HG03060 (cell line): ENCODE measurements at regions not wholly inside any gene's neighbourhood (a gene's known extent, or its start where the extent isn't known, plus 50 kb on each side); places are given as distances from the start of the nearest gene placed in this dataset.
"Not testable (repeated sequence)": the region's sequence is repeated elsewhere in the genome, so short reads cannot be mapped to it uniquely, and the experiment has no call there.

ENCODE experiments used
- ATAC-seq: cut with Tn5 transposase; IDR thresholded peaks from one replicate; pipeline ENCODE4 v1.9.1; 2021; ENCODE audit warnings: low read depth, moderate number of reproducible peaks; ENCODE audit not compliant: unreplicated experiment

DNA sequence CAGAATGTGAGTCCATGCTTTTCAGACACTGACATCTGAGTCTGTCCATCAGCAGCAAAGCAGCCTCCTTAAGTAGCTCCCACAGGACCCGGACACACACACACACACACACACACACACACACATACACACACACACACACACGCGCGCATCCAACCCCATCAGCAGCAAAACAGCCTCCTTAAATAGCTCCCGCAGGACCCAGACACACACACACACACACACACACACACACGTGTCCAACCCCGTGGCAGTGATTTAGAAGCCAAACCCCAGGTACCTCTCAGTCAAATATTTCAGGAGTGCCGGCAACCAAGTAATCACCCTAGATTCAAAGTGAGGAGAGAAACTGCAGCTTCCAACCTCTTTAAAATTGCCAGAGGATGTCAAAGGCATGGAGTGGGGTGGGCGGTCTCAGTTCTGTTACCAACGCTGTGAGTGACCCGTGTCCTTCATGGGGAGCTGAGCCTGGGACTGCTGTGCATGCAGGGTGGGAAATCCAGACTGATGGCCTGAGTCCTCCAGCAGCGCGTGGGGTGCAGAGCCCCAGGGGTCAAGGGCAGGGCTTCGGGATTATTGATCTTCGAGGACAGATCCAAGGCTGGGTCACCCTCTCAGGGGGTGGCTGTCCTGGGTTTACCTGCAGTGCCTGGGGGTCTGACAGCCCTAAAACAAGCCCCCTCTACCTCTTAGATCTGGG lies 293.5 kb downstream of the ADGRD1 start:
- ATAC-seq = not testable (repeated sequence)

DNA sequence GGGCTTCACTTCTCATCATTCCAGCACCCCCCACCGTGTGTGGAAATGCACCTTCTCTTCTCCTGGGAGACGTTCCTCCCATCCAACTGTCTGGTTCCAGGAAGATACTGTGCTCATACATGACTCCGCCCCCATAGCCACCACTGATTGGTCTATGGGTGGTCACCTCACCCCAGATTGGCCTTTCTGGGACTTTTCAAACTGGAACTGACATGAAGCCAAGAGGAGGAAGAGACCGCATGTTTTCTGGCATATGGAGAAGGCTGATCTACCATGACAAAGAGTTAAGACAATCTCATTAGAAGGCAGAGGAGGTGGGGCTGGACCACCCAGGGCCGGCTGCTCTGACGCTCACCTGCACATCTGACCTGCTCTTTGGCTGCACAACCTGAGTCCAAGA lies 294.2 kb downstream of the ADGRD1 start:
- not testable (repeated sequence) for ATAC-seq

DNA sequence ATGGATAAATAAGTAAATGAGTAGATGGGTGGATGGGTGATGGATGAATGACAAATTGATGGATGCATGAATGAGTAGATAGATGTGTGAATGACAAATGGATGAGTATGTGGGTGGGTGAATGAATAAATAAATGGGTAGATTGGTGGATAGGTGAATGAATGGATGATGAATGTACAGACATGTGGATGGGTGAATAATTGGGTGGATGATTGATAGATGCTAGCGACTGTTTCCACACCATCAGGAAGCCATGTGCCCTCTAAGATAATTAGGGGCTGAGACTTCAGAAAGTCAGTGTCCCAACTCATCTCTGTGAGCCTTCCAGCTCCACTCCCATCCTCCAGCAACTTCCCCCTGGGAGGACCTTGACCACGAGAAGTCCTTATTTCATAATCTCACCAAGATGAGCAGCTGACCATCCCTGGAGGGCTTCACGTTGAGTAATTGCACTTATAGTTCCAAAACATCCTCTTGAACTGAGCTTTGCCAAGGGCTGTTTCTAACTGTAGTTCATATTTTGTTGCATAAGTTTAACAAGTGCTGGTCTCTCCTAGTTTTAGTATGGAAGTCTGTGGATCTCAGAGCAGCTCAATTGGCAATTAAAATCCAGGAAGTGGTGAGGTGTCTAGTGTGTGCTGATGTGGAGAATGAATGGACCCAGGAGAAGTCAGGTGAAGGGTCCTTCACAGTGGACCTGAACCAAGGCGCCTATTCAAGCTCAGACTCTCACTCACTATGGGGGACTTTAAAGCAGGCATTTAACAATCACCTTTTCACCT lies 295.7 kb downstream of the ADGRD1 start:
- no peak for ATAC-seq

DNA sequence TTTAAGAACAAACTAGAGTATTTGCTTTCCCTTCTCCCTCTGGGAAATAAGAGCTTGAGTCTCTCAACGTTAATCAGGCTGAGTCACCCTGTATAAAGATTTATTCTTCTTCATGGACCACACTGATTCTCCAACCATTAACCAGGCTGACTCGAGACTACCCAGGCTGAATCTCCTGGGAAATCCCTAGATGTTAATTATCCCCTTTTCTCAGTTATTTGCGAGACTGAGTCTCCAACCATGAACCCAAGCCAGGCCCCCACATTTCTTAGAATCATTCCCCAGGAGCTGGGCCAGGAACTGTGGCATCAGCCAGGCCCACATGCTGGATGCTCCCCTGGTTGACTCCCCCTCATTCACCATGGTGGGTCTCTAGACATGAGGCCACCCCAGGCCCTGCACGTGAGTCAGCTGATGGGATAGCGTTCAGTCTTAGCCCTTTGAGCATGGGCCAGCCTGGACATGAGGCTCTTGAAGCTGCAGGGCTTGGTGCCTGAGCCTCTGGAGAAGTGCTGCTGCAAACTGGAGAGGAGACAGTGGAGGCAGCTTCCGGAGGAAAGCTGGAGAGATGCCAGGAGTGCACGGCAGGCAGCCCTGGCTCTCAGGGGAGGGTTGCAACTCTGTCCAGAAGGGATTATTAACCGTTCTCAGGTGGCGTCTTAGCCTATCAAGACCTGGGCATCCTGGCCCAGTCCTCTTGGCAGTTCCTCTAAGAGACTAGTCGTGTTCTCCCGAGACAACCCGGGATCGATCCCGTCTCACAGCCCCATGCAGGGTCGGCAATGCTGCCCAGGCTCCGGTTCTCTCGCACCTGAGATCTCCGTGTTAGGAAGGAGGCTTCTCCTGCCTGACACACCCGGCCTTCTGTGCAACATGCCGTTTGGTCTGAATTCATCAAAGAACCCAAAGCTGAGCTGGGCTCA lies 296.6 kb downstream of the ADGRD1 start:
- no peak for ATAC-seq

DNA sequence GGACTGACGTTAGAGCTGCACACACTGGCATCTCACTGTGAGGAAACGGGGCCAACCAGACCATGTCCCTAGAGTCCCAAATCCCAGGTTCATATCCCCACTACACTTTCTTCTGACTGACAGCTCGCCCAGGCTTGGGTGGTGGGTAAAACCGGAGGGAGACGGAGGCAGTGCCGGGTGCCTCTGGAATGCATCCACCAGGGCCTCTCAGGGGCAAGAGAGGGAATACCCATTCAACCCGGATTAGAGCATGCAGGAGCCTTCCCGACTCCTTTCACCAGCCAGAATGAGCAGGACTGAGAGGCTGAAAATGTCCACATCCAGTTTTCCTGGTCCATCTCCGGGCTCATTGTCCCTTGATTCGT lies 297.2 kb downstream of the ADGRD1 start:
- no peak for ATAC-seq

DNA sequence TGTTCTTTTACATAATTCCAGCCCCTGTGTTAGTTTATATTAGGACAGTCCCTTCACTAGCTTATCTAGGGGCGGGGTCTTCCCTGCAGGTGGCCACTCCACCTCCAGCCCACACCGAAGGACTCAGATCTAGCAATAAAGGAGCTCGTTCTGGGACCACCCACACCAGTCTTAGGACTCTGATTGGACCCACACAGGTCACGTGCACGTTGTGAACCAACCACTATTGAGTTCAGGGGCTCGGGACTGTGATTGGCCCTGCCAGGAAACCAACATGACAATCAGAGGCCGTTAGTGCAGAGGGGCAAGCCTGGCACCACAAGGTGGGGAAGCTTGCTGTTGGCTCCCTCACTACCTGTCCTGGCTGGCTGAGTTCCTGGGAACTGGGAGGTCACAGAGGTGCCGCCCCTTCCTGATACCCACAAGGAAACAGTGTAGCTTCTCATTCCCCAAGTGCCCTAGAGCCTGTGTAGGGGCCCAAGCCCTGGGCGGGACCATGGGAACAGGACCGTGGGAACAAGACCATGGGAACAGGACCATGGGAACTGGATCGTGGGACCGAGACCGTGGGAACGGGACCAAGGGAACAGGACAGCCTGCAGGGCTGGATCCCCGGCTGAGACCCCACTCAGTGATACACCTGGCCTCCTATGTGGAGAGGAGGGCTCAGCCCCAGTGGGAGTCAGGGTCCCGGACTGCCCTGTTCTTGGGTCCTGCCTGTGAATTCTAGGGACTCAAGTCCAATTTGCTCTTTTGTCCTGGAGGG lies 297.8 kb downstream of the ADGRD1 start:
- ATAC-seq = no peak

DNA sequence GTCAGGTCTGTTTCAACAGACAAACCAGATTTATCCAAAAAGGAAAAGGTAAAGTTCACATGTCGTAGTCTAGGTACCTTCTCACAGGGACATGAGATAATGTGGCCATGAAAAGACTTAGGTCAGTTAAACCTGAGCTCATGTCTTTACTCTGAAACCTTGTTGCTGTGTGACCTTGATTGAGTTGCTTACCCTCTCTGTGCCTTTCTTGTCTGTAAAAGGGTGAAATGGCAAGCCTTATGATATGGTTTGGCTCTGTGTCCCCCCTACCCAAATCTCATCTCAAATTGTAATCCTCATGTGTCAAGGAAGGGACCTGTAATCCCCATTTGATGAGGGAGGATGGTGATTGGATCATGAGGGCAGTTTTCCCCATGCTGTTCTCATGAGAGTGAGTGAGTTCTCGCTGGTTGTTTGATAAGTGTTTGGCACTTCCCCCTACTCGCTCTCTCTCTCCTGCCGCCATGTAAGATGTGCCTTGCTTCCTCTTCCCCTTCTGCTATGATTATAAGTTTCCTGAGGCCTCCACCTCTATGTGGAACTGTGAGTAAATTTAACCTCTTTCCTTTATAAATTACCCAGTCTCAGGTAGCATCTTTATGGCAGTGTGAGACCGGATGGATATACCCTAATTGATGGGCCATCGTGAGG lies 299.8 kb downstream of the ADGRD1 start:
- ATAC-seq = no peak

DNA sequence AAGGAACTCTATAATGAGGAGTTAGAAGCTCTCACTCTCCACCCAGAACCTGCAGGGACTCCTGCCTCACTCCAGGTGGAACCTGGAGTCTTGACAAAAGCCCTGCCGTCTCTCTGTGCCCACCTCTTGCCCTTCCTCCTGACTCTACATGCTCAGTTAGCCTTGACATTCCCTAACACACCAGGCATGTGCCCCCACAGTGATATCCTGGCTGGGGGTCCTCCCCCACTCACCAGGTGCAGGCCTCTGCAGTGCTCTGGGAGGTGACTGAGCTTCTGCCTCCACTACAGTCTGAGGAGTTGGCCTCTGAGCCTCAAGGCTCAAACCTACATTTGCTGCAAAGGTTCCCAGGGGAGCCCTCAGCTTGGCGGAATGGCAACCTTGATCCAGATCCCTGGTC lies 300.7 kb downstream of the ADGRD1 start:
- ATAC-seq = no peak

DNA sequence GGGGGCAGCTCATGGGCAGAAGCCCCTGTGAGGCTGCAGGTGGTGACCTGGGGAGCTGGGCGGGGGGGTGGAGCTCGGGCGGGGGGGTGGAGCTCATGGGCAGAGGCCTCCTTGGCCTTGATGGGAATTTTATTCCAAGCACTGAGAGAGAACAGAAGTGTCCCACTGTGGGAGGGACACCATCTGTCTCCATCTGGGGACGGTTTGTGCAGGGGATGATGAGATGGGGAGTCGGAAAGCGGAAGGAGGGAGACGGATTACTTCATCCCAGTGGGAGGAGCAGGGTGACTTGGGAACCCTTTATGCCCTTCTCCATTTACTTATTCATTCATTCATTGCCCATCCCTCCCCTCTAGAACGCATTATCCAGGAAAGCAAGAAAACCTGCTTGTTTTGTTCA lies 304.7 kb downstream of the ADGRD1 start:
- no peak for ATAC-seq

DNA sequence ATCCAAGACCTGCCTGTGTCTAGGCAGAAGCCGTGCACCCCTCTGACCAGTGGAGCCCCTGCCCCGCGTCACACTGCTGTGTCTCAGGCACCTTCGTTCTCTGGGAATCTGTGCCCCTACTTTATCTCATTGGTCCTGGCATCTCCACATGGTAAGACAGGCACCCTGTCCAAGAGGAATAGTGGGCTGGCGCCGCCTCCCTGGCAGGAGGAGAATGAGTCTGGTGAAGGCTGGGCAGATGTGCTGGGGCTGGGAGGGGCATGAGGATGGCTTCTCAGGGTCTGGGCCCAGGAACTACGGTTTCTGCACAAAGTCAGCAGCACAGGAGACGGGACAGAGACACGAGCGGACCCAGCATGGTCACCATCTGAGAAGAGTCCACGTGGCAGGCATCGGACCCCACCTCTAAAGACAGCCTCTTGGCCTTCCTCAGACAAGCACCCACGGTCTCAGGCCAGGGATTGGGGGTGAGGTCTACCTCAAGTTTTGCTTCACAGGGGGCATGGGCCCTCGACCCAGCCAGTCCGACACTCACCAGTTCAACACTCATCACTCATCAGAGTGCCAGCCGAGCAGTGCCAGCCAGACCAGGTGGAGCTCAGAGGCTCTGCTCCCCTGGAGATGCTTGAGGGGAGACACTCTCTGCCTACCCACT lies 306.7 kb downstream of the ADGRD1 start:
- ATAC-seq = no peak

DNA sequence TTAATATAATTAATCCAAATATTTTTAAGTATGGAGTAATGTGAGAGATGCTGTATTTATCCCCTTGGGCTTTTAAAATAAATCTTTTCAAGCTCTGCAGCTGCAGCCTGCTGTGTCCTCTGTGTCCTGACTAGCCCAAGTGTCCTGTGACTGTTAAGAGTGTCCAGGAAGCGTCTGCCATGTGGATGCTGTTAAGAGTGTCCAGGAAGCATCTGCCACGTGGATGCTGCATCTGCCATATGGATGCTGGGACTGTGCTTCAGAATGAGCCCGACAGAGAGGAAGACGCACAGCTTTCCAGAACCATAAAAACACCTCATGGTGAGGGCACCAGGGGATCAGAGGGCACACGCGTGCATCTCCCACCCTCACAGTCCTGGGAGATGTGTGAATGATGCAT lies 307.2 kb downstream of the ADGRD1 start:
- no peak for ATAC-seq

DNA sequence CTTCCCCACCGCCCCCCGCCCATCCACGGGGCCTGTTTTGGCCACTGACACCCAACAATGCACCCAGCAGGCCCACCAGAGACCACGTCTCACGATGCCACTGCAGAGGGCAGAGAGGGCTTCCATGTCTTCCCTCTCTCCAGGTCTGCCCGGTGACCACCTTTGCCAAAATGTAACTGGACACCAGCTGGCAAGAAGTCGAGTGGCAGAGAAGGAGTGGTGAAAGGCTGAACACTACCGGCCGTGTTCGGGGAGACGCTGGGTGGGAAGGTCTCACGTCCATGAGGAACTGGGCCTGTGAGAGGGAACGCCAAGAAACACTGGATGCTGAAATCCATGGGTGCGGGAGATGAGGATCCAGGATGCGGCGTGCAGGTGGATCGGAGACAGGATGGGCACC lies 308.2 kb downstream of the ADGRD1 start:
- no peak for ATAC-seq

DNA sequence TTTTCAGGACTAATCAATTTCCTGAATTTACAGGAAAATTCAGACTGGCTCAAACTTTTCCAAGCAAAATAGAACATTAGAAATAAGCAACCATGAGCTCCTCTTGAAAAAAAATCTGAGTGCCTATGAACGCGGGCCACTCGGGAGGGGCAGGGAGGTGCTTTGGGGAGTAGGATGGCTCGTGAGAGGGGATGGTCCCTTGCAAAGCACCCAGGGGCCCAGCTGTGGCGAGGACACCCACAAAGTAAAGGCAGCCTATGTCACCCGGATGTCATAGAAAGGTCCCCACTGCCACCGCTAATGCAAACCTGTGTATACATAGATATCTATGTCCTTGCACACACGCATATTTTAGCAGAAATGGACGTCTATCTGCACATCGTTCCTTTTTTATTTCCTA lies 309.9 kb downstream of the ADGRD1 start:
- no peak for ATAC-seq

DNA sequence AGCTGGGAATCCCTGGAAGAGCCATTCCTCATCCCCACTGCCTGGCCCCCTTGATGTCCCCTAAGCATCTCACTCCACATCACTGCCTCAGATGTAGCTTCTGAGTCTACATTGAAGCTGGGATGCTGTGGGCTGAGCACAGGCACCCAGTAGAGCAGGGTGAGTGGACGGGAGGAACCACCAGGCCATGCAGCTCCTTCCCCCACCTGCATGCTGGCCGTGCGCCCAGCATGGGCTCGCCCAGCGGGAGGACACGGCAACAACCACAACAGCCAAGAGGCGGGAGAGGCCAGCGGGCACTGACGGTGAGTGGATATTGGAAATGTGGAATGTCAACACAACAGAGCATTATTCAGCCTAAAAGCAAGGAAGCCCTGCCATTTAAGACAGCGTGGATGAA lies 310.9 kb downstream of the ADGRD1 start:
- no peak for ATAC-seq

DNA sequence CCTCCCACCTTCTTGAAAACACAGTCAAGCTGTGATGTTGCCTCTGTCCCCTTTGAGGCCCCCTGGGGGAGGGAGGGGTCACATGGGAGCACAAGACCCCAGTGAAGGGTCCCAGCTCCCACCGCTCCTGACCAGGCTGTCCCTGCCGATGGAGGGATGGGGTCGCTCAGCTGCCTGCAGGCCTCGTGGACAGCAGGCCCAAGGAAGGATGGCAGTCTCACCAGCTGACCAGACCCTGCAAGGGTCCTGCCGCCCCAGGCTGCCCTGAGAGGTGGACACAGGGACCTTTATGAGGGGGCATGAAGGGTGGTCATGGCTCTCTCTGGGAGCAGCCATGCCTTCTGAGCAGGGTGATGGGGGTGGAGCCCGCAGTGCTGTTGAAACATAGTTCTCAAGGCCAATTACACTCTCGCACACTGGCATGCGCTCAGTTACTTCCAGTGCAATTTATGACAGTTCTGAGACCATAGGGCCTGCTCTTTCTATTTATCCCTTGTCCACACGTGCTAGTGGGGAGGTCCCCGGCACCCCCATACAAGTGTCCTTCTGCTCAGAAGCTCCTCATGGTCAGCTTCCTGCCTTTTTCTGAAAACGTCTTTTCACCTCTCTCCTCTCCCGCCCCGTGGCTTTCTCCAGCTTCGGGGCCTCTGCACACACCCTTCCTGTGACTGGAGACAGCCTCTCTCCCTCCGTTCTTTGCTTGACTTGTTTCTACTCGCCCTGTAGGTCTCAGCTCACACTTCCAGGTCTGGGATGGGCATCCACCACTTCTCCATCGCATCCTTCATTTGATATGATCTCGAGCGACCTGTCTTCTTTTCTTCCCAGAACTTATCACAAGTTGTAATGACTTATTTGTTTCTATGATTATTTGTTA lies 313.1 kb downstream of the ADGRD1 start:
- ATAC-seq = no peak

DNA sequence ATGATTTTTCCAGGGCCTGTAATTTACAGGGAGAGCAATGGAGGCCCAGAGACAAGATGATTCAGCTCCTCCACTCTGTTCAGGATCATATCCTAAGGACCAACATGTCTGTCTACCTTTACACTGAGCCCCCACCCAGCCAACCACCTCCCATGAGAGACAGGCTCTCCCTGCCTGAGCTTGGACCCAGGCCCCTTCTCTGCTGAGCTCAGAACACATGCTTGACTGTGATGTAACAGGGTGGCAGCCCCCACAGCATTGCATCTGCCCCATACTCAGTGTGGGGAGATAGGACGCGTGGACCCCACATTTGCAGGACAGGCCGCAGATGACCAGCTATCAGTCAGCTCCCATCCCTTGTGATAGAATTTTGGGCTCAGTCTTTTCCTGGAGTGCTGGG lies 313.9 kb downstream of the ADGRD1 start:
- ATAC-seq = no peak

DNA sequence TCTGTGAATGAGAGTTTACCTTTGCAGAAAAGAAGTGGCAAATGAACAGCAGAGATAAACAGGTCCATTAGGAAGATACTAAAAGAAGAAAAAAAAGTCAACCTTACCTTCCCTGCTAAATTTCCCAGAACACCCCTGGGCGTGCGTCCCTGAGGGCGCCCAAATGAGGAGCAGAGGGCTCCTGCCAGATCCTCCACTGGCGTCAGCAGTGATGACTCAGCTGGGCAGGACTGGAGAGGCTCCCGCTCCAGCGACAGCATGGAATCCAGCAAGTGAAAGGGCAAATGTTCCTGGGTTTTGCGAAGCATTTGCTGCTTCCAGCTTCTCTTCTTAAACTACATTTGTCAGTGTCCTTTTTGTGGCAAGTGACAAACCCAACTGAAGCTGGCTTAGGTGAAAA lies 314.4 kb downstream of the ADGRD1 start:
- not testable (repeated sequence) for ATAC-seq

DNA sequence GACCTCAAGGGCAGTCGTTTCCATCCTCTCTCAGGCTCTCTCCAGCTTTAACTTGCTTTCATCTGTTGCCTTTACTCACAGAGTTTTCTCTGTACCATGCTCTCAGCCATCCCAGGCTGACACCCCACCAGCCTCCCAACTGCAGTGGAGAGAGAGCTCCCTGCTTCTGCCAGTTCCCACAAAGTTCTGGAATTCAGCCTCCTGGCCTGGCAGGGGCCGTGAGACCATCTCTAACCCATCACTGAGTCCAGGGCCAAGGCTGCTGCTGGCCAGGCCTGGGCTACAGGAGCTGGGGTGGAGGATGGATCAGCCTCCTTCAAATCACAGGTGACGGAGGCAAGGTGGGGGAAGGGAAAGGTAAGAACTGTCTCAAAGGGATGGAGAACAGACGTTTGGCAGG lies 314.9 kb downstream of the ADGRD1 start:
- ATAC-seq = not testable (repeated sequence)

DNA sequence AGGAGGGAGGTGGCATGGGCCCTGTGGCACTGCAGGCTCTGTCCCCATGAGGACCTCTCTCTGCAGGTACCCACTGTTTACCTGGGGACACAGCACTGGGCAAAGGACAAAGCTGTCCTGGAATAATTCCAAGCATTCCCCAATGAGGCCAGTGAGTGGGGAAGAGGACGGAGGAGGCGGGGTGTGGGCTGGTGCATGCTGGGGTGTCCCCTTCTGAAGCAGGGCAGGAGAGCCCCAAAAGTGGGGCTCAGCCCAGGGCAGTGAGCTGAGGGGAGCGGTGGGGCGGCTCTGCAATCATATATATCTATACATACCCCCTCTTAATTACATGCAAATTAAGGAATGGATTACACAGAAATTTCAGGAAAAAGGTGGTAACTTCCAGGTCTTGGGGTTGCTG lies 315.8 kb downstream of the ADGRD1 start:
- no peak for ATAC-seq
